GM21528 (cell line): ENCODE measurements at regions not wholly inside any gene's neighbourhood (a gene's known extent, or its start where the extent isn't known, plus 50 kb on each side); places are given as distances from the start of the nearest gene placed in this dataset.

Experiments used
- ATAC-seq: cut with Tn5 transposase; IDR thresholded peaks from one replicate; pipeline ENCODE4 v1.9.1; 2021; ENCODE audit warnings: mild to moderate bottlenecking, moderate library complexity; ENCODE audit not compliant: unreplicated experiment, low FRiP score

- no peak for ATAC-seq
Observed at GRCh38 chr3:110755345-110755744, 316.3 kb upstream of the NECTIN3 start.

- ATAC-seq, result no peak
Observed at GRCh38 chr3:110756705-110757104, 314.9 kb upstream of the NECTIN3 start.

- ATAC-seq, result no peak
Observed at GRCh38 chr3:110758208-110758607, 313.4 kb upstream of the NECTIN3 start.

GRCh38 chr3:110767156-110767555, 304.5 kb upstream of the NECTIN3 start:
- ATAC-seq, result no peak

GRCh38 chr3:110767838-110768237, 303.8 kb upstream of the NECTIN3 start:
- no peak for ATAC-seq

- ATAC-seq, result no peak
Observed at GRCh38 chr3:110773413-110773954, 298.1 kb upstream of the NECTIN3 start.

- ATAC-seq, result no peak
Observed at GRCh38 chr3:110774496-110775265, 296.9 kb upstream of the NECTIN3 start.

GRCh38 chr3:110779581-110779980, 292.0 kb upstream of the NECTIN3 start:
- ATAC-seq, result no peak

GRCh38 chr3:110783541-110783940, 288.1 kb upstream of the NECTIN3 start:
- ATAC-seq, result no peak

GRCh38 chr3:110788794-110789193, 282.8 kb upstream of the NECTIN3 start:
- ATAC-seq, result no peak

GRCh38 chr3:110789315-110789714, 282.3 kb upstream of the NECTIN3 start:
- no peak for ATAC-seq

- ATAC-seq, result no peak
Observed at GRCh38 chr3:110790631-110791030, 281.0 kb upstream of the NECTIN3 start.

- no peak for ATAC-seq
Observed at GRCh38 chr3:110791995-110792686, 279.5 kb upstream of the NECTIN3 start.

- ATAC-seq, result no peak
Observed at GRCh38 chr3:110793611-110794010, 278.0 kb upstream of the NECTIN3 start.

- no peak for ATAC-seq
Observed at GRCh38 chr3:110795163-110795562, 276.5 kb upstream of the NECTIN3 start.

- no peak for ATAC-seq
Observed at GRCh38 chr3:110799271-110799670, 272.3 kb upstream of the NECTIN3 start.

- ATAC-seq, result no peak
Observed at GRCh38 chr3:110804856-110805255, 266.8 kb upstream of the NECTIN3 start.

- ATAC-seq, result no peak
Observed at GRCh38 chr3:110806924-110807323, 264.7 kb upstream of the NECTIN3 start.

- ATAC-seq, result no peak
Observed at GRCh38 chr3:110808630-110809029, 263.0 kb upstream of the NECTIN3 start.

GRCh38 chr3:110810356-110810755, 261.3 kb upstream of the NECTIN3 start:
- no peak for ATAC-seq

GRCh38 chr3:110811050-110811449, 260.6 kb upstream of the NECTIN3 start:
- ATAC-seq, result no peak

GRCh38 chr3:110813541-110813940, 258.1 kb upstream of the NECTIN3 start:
- no peak for ATAC-seq
